A673 (cell line): ENCODE measurements at regions not wholly inside any gene's neighbourhood (a gene's known extent, or its start where the extent isn't known, plus 50 kb on each side); places are given as distances from the start of the nearest gene placed in this dataset.

Experiments
- CTCF ChIP-seq: fragments of 300-800, 200-600 bp; sonication (generic); conservative IDR thresholded peaks from 2 replicates; pipeline ENCODE4 v1.5.1; 2017; ENCODE audit warnings: low read depth, mild to moderate bottlenecking, antibody characterized with exemption, low read length, moderate library complexity, mixed read lengths
- EZH2 ChIP-seq: fragments of 200-600 bp; sonication (generic); IDR thresholded peaks from 2 replicates; pipeline ENCODE4 v1.6.1; 2017; ENCODE audit warnings: borderline replicate concordance, low read depth, mild to moderate bottlenecking, mixed read lengths, antibody characterized with exemption, low read length; ENCODE audit not compliant: poor library complexity, severe bottlenecking

- TF ChIP-seq EZH2 (no peak), CTCF (no peak)
These were observed 4220.0 kb upstream of the OR11H1 start for GRCh38 chr22:11307998-11308397.
